ENCODE measurements at regions not wholly inside any gene's neighbourhood (a gene's known extent, or its start where the extent isn't known, plus 50 kb on each side); places are given as distances from the start of the nearest gene placed in this dataset.

DNA sequence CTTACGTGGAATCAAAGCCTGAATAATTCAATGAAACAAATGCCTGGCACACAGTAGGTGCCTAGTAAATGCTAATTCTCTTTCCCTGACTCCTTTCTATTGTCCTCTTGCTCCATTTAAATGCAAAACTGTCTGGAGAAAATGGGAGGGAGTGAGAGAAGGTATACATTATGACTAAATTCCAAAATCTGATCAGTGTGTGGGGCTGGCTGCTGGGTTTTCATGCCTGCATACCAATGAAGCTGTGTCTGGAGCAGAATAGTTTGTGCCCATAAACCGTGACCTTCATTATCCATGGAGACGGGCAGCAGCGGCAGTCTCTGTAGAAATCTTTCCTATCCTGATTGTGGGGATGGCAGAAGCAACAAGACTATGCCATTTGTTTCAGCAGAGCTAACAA is 223.4 kb upstream of the ZBED5 start:
- Histone ChIP-seq H3K4me1 (ENCODE audit: insufficient read depth, low read length) (no peaks in the 10 kb centered on the region), H3K36me3 (ENCODE audit: insufficient read depth, low read length) (no peaks in the 10 kb centered on the region), H3K27ac (ENCODE audit: low read depth, low read length) (no peak overlapping the region), H3K4me2 (ENCODE audit: insufficient read depth, low read length) (no peak overlapping the region), H3K9me3 (ENCODE audit: low read depth, low read length) (no peaks in the 10 kb centered on the region), H4K20me1 (ENCODE audit: insufficient read depth, low read length) (no peaks in the 10 kb centered on the region), H2AFZ (ENCODE audit: low read length) (no peak overlapping the region), H3K79me2 (ENCODE audit: insufficient read depth, low read length) (no peaks in the 10 kb centered on the region), H3K4me3 (ENCODE audit: insufficient read depth, low read length) (no peak overlapping the region), H3K27me3 (ENCODE audit: insufficient read depth, low read length) (peaks cover 39% of the 10 kb centered on the region)
- TF ChIP-seq, protein P1, sequence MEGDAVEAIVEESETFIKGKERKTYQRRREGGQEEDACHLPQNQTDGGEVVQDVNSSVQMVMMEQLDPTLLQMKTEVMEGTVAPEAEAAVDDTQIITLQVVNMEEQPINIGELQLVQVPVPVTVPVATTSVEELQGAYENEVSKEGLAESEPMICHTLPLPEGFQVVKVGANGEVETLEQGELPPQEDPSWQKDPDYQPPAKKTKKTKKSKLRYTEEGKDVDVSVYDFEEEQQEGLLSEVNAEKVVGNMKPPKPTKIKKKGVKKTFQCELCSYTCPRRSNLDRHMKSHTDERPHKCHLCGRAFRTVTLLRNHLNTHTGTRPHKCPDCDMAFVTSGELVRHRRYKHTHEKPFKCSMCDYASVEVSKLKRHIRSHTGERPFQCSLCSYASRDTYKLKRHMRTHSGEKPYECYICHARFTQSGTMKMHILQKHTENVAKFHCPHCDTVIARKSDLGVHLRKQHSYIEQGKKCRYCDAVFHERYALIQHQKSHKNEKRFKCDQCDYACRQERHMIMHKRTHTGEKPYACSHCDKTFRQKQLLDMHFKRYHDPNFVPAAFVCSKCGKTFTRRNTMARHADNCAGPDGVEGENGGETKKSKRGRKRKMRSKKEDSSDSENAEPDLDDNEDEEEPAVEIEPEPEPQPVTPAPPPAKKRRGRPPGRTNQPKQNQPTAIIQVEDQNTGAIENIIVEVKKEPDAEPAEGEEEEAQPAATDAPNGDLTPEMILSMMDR (IDR thresholded peaks at IDR 0.05; ENCODE audit: extremely low read depth, low read depth, low read length): no peak
- DNase-seq (ENCODE audit: insufficient read length, low spot score, missing footprints): no peak

DNA sequence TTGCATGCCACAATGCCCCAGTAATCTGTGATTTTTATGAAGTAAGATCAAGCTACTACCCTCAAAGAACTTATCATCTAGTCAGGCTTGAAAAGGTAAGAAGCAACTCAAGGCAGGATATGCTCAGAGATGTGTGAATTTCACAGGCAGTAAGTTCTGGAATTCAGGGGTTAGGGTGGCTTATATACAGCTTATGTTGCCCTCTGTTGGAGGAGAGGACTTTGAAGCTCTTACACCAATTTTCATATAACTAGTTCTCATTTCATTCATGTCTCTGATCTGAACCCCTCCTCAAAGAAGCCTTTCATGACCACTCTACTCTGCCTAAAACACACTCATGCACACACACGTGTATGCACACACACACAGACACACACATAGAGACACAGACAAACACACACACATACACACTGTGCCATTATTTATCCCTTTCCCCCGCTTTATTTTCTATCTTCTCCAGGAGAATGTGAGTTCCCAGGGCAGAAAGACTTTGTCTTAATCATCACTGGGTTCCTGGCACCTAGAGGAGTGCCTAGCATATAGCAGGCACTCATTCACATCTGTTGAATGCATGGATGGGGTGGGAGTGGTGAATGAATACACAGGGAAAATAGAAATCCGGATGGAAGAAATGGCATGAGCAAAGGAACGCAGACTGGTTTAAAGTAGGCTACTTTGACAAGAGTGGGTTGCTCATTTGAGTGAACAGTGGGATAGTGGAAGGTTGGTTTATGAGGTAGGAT is 220.7 kb upstream of the ZBED5 start:
- H3K4me1 ChIP-seq (ENCODE audit: insufficient read depth, low read length): no peaks in the 10 kb centered on the region
- H3K9me3 ChIP-seq (ENCODE audit: low read depth, low read length): no peaks in the 10 kb centered on the region
- H3K79me2 ChIP-seq (ENCODE audit: insufficient read depth, low read length): no peaks in the 10 kb centered on the region
- H3K4me2 ChIP-seq (ENCODE audit: insufficient read depth, low read length): no peak overlapping the region
- no peaks in the 10 kb centered on the region for H3K36me3 ChIP-seq (ENCODE audit: insufficient read depth, low read length)
- TF ChIP-seq, protein P1 (IDR thresholded peaks at IDR 0.05; ENCODE audit: extremely low read depth, low read depth, low read length): peak; percentile 24
- no peak overlapping the region for H3K27ac ChIP-seq (ENCODE audit: low read depth, low read length)
- H4K20me1 ChIP-seq (ENCODE audit: insufficient read depth, low read length): no peaks in the 10 kb centered on the region
- DNase-seq (ENCODE audit: insufficient read length, low spot score, missing footprints): no peak
- no peak overlapping the region for H2AFZ ChIP-seq (ENCODE audit: low read length)
- peaks cover 29% of the 10 kb centered on the region for H3K27me3 ChIP-seq (ENCODE audit: insufficient read depth, low read length)
- no peak overlapping the region for H3K4me3 ChIP-seq (ENCODE audit: insufficient read depth, low read length)

GRCh38 chr11:11077898-11078297 is 220.0 kb upstream of the ZBED5 start:
- Histone ChIP-seq H3K36me3 (ENCODE audit: insufficient read depth, low read length) (no peaks in the 10 kb centered on the region), H4K20me1 (ENCODE audit: insufficient read depth, low read length) (no peaks in the 10 kb centered on the region), H3K4me3 (ENCODE audit: insufficient read depth, low read length) (no peak overlapping the region), H3K27ac (ENCODE audit: low read depth, low read length) (no peak overlapping the region), H3K27me3 (ENCODE audit: insufficient read depth, low read length) (peaks cover 25% of the 10 kb centered on the region), H3K9me3 (ENCODE audit: low read depth, low read length) (no peaks in the 10 kb centered on the region), H2AFZ (ENCODE audit: low read length) (no peak overlapping the region), H3K79me2 (ENCODE audit: insufficient read depth, low read length) (no peaks in the 10 kb centered on the region), H3K4me1 (ENCODE audit: insufficient read depth, low read length) (no peaks in the 10 kb centered on the region), H3K4me2 (ENCODE audit: insufficient read depth, low read length) (no peak overlapping the region)
- TF ChIP-seq, protein P1 (IDR thresholded peaks at IDR 0.05; ENCODE audit: extremely low read depth, low read depth, low read length): no peak
- DNase-seq (ENCODE audit: insufficient read length, low spot score, missing footprints): no peak

DNA sequence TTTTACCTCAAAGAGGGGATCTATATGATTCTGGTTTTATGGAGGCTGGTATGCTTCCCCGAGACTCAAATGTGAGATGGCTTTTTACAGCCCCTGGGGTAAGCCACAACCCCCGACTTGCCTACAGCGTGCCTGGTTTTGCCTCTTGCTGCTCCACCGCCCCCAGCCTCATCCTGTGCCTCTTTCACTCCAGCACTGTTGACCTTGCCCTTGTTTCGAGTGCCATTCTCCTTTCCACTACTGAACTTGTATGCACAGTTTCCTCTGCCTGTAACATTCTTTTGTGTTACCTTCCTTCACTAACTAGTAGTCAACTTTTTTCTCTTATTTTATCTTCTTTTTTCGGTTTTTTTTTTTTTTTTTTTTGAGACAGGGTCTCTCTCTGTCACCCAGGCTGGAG is 219.0 kb upstream of the ZBED5 start:
- H3K79me2 ChIP-seq (ENCODE audit: insufficient read depth, low read length): no peaks in the 10 kb centered on the region
- TF ChIP-seq, protein P1 (IDR thresholded peaks at IDR 0.05; ENCODE audit: extremely low read depth, low read depth, low read length): no peak
- peaks cover 25% of the 10 kb centered on the region for H3K27me3 ChIP-seq (ENCODE audit: insufficient read depth, low read length)
- H3K4me2 ChIP-seq (ENCODE audit: insufficient read depth, low read length): no peak overlapping the region
- H3K27ac ChIP-seq (ENCODE audit: low read depth, low read length): no peak overlapping the region
- DNase-seq (ENCODE audit: insufficient read length, low spot score, missing footprints): no peak
- H3K9me3 ChIP-seq (ENCODE audit: low read depth, low read length): no peaks in the 10 kb centered on the region
- no peak overlapping the region for H3K4me3 ChIP-seq (ENCODE audit: insufficient read depth, low read length)
- H3K4me1 ChIP-seq (ENCODE audit: insufficient read depth, low read length): no peaks in the 10 kb centered on the region
- no peaks in the 10 kb centered on the region for H3K36me3 ChIP-seq (ENCODE audit: insufficient read depth, low read length)
- no peaks in the 10 kb centered on the region for H4K20me1 ChIP-seq (ENCODE audit: insufficient read depth, low read length)
- H2AFZ ChIP-seq (ENCODE audit: low read length): no peak overlapping the region
